GM18502 (cell line): ENCODE measurements at regions not wholly inside any gene's neighbourhood (a gene's known extent, or its start where the extent isn't known, plus 50 kb on each side); places are given as distances from the start of the nearest gene placed in this dataset.

Experiments
- ATAC-seq: cut with Tn5 transposase; IDR thresholded peaks from one replicate; pipeline ENCODE4 v1.9.1; 2021; ENCODE audit warnings: mild to moderate bottlenecking; ENCODE audit not compliant: unreplicated experiment, poor library complexity

DNA sequence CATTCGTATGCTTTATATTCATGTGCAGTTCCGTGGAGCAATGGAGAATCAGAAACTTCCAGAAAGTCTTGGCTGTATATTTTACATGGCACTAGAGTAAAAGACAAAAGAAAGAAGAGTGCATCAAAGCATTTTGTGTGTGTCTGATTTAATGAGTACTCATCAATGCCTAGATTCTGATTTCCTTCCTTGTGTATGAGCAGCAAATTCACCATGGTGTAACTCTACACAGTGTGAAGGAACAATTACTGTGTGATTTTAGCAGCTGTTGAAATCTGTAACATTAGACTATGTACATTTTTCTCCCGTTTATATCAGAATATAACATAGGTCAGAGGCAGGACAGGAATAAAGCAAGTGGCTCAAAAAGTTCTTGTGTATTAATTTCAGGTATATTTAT is 102.0 kb upstream of the TSC22D2 start:
- no peak for ATAC-seq

GRCh38 chr3:150303768-150304167 is 104.3 kb upstream of the TSC22D2 start:
- ATAC-seq: peak; percentile 86

DNA sequence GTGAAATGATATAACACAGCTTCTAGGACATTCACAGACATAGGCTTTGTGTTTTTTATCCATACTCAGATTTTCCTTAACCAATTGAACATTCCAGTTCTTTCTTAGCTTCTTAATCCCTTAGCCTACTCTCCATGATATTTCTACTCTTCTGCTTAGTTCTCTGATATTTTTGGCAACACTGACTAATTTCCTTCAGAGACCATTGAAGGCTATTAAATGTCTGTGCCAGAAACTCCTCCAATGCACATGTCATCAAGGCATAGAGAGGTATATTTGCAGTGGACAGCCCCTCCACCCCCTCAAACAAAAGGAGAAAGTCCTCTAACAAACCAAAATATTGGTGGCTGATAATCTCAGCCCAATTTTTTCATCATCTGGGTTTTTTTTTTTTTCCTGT is 105.9 kb upstream of the TSC22D2 start:
- no peak for ATAC-seq

DNA sequence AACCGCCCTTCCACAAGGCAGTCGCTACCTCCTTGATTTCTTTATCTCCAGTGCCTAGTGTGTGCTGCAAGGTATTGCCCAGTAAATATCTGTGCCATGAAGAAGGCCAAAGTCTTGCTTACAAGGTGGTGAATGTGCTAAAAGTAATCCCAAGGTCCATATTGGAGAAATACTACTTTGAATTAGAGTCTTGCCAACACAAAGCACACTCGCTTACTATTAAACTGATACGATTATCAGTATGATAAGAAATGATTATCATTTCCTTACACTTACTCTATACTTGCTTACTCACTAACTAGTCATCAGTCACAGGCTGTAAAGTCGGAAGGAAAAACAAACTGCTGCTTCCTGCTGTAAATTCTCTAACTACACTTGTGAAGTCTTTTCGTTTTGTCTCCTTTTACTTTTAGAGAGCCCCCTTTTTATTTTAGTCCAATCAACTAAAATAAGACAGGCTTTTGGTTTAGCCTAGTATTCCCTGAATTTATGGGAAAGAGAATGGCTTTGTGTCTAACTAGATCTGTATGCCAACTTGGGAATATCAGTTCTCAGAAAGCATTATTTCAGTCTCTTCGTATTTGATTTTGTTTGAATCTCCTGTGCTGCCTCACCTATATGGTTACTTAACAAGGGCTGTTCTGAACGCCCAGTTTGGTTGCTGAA is 107.1 kb upstream of the TSC22D2 start:
- no peak for ATAC-seq

- no peak for ATAC-seq
Measured at GRCh38 chr3:150300388-150300787, 107.7 kb upstream of the TSC22D2 start.

DNA sequence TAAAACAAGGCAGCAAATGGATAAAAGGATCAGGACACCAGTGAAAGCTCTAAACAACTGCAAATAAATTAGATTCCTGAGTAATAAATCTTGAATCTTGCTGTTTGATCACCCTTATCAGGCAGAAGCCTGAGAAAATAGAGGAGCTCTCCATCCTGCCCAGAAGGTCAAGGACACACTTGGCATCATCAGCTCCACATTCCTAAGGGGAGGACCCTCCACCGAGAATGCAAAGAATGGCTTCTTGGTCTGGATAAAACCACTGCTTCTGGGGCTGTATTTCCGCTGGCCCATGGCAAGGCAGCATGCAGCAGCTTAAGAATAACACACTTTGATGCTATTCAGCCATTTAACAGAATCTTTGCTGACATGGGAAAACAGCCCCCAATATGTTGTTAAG is 108.9 kb upstream of the TSC22D2 start:
- no peak for ATAC-seq

- no peak for ATAC-seq
Measured at GRCh38 chr3:150296966-150297365, 111.1 kb upstream of the TSC22D2 start.

- no peak for ATAC-seq
Measured at GRCh38 chr3:150296123-150296735, 111.9 kb upstream of the TSC22D2 start.

GRCh38 chr3:150293401-150294001 is 114.6 kb upstream of the TSC22D2 start:
- no peak for ATAC-seq

GRCh38 chr3:150292891-150293290 is 115.2 kb upstream of the TSC22D2 start:
- no peak for ATAC-seq

GRCh38 chr3:150291515-150291914 is 116.6 kb upstream of the TSC22D2 start:
- ATAC-seq: no peak

GRCh38 chr3:150286390-150287147 is 121.5 kb upstream of the TSC22D2 start:
- ATAC-seq: peak; percentile 70

GRCh38 chr3:150285601-150286000 is 122.5 kb upstream of the TSC22D2 start:
- ATAC-seq: no peak

DNA sequence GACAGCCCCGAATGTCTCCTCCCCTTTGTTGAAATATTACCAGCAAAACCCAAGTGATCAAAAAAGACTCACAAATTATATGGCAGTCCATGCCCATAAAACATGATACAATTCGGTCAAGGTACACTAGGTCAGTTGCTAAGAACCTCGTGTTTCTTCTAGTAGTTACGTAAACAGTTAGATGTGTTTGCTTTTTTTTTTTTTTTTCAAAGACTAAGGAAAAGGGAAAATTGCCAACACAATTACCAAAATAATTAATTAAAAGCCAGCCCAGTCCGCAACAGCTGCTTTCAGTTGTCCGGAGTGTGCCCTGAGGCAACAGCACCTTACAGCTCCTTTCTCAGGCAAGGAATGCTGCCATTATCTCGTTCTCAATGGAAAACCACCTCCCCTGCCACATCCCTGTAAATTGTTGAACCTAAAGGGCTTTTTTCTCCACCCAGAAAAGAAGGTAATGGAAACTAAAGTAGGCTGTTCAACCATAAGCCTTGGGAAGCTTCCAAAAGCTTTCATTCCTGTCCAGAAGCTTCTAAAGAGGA is 129.2 kb upstream of the TSC22D2 start:
- ATAC-seq: no peak

GRCh38 chr3:150278195-150278594 is 129.9 kb upstream of the TSC22D2 start:
- no peak for ATAC-seq

DNA sequence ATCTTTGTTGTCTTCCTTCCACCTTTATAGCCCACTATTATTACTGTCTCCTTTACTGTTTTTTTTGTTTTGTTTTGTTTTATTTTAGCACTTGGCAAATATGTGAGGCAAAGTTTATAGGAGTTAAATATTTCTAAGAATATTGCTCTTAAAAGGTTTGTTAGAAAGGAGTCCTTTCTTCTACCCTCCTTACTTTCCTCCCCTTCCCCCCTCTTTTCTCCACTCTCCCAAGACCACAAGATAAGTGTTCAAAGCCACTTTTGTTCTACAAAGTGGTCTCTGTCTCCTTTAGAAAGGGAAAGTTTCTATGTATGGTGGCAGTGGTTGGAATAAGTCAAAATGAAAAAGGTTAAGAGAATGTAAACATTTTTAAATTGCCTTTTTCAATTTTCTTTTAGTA is 130.7 kb upstream of the TSC22D2 start:
- no peak for ATAC-seq

DNA sequence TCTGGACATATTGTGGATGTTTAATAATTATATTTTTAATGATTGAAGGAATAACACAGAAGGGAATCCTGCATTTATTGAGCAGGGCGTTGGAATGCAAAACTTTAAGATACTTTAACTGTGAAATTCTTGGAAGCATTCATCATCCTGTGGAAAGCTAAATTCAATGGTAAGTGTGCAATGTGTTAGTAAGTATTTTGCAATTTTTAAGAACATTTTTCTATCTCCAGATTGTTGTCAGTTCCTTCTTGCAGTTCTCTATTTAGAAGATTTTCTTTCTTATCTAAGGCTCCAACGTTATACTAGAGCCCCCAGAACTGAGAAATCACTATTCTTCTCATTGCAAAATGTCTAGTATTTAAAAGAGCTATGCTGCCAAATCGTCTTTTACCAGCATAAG is 132.2 kb upstream of the TSC22D2 start:
- no peak for ATAC-seq

DNA sequence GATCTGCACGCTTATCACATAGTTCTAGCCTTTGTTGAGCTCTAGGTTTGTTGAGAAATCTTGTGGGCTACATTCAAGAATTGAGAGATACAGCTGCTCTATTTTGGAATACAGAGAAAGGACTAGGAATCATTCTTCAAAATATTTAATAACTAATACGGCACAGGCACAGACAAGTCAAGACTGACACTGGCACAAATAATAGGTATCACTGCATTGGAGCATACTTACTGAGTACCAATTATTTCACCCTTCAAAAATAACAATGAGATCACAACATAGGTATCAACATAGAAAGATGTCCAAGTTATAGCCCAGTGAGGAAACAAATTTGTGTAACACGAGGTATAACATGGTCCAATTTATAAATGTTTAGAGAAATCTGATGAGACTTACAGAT is 133.7 kb upstream of the TSC22D2 start:
- no peak for ATAC-seq

GRCh38 chr3:150273396-150273795 is 134.7 kb upstream of the TSC22D2 start:
- ATAC-seq: no peak

- ATAC-seq: no peak
Measured at GRCh38 chr3:150271591-150271960, 136.5 kb upstream of the TSC22D2 start.
